ENCODE measurements at regions not wholly inside any gene's neighbourhood (a gene's known extent, or its start where the extent isn't known, plus 50 kb on each side); places are given as distances from the start of the nearest gene placed in this dataset.
"Not testable (repeated sequence)": the region's sequence is repeated elsewhere in the genome, so short reads cannot be mapped to it uniquely, and the experiment has no call there.

- not testable (repeated sequence) for TF ChIP-seq POLR2AphosphoS5 (IDR thresholded peaks at IDR 0.05; ENCODE audit: borderline replicate concordance, low read depth, low read length); EZH2 (IDR thresholded peaks at IDR 0.05)
Measured at GRCh38 chr6:168913231-168913865, 340.3 kb downstream of the THBS2 start.
